ENCODE measurements at regions not wholly inside any gene's neighbourhood (a gene's known extent, or its start where the extent isn't known, plus 50 kb on each side); places are given as distances from the start of the nearest gene placed in this dataset.

DNA sequence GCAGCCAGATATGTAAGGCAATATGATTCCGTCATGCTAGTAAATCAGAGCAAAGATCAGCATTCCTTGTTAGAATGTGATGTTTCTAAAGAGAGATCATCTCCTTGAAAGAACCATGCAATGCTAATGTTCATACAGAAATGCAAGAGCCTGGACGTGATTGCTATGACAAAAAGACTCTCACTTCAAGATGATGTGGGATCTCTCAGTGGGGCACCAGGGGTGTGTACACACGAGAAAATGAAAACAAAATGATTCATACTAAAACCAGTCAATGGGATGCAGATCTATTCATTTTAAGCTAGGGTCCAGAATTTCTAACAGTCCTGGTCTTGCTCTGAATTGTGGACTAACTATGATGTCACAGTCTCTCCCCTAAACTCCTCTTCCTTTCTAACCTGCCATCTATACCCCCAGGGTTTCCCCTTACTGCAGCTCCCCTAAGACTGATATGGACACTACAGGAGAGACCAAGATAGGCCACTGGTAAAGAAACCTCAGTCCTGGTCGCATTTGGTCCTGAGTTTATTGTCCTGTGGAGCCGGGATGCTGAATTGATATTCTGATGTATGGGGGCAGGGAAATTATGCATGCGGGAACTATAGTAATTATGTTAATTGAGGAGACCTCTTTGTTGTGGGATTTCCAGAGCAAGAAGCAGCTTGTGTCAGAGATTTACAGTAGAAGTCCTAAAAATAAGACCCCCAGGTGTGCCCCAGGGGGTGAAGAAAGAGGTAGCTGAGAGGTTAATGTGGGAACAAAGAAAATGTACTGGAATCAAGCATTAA, 179.0 kb downstream of the PMP22 start:
- TF ChIP-seq, protein P1, sequence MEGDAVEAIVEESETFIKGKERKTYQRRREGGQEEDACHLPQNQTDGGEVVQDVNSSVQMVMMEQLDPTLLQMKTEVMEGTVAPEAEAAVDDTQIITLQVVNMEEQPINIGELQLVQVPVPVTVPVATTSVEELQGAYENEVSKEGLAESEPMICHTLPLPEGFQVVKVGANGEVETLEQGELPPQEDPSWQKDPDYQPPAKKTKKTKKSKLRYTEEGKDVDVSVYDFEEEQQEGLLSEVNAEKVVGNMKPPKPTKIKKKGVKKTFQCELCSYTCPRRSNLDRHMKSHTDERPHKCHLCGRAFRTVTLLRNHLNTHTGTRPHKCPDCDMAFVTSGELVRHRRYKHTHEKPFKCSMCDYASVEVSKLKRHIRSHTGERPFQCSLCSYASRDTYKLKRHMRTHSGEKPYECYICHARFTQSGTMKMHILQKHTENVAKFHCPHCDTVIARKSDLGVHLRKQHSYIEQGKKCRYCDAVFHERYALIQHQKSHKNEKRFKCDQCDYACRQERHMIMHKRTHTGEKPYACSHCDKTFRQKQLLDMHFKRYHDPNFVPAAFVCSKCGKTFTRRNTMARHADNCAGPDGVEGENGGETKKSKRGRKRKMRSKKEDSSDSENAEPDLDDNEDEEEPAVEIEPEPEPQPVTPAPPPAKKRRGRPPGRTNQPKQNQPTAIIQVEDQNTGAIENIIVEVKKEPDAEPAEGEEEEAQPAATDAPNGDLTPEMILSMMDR (IDR thresholded peaks at IDR 0.05) = no peak
- TF ChIP-seq POLR2A (IDR thresholded peaks at IDR 0.05) = no peak

All from right lobe of liver (tissue), 4 donors.